CD14-positive monocyte (primary cell): ENCODE measurements at regions not wholly inside any gene's neighbourhood (a gene's known extent, or its start where the extent isn't known, plus 50 kb on each side); places are given as distances from the start of the nearest gene placed in this dataset.

ENCODE experiments used
- DNase-seq, 3 donors: peaks; one replicate each; pipeline ENCODE4 v3.0.0-alpha.2; 2011 to 2022
- H2AFZ ChIP-seq: 2 replicates; pipeline ENCODE4 v1.6.0; 2012; ENCODE audit warnings: mild to moderate bottlenecking, low read depth, low read length, inconsistent platforms; ENCODE audit not compliant: insufficient read depth, poor library complexity, severe bottlenecking
- H3K27ac ChIP-seq, 2 donors: 1 replicate in 1 of 2; 2 replicates in 1 of 2; pipeline ENCODE4 v1.5.1; 2012 to 2013; ENCODE audit warnings: low read length in 2 of 2, control low read depth in 1 of 2, inconsistent platforms in 1 of 2, low read depth in 1 of 2, mild to moderate bottlenecking in 1 of 2
- H3K27me3 ChIP-seq, 2 donors: one replicate each; pipeline versions ENCODE4 v1.6.0 to v1.6.1; 2011 to 2013; ENCODE audit warnings: low read length in 2 of 2; ENCODE audit not compliant: control insufficient read depth in 2 of 2, insufficient read depth in 2 of 2
- H3K36me3 ChIP-seq, 2 donors: replicated peaks in 1 of 2; 1 replicate in 1 of 2; 2 replicates in 1 of 2; pipeline versions ENCODE4 v1.5.1 to v1.6.1; 2012 to 2013; ENCODE audit warnings: low read length in 2 of 2, control low read depth in 1 of 2, inconsistent platforms in 1 of 2, mild to moderate bottlenecking in 1 of 2; ENCODE audit not compliant: insufficient read depth in 2 of 2, control insufficient read depth in 1 of 2
- H3K4me1 ChIP-seq, 2 donors: 1 replicate in 1 of 2; 2 replicates in 1 of 2; pipeline versions ENCODE4 v1.5.1 to v1.6.1; 2012 to 2013; ENCODE audit warnings: low read length in 2 of 2, control low read depth in 1 of 2, inconsistent platforms in 1 of 2, mild to moderate bottlenecking in 1 of 2, moderate library complexity in 1 of 2; ENCODE audit not compliant: insufficient read depth in 2 of 2, control insufficient read depth in 1 of 2
- H3K4me2 ChIP-seq: replicated peaks from 2 replicates; pipeline ENCODE3; 2012; ENCODE audit warnings: low read length, moderate library complexity, mild to moderate bottlenecking; ENCODE audit not compliant: poor library complexity, severe bottlenecking; ENCODE audit errors: extremely low read depth
- H3K4me3 ChIP-seq, 3 experiments: fragments of 200-600 bp in 1 of 3; sonication (generic) in 1 of 3; replicated peaks in 1 of 3; 1 replicate in 2 of 3; 2 replicates in 1 of 3; pipeline ENCODE4 v1.5.1; 2011 to 2013; ENCODE audit warnings: low read length in 3 of 3, mild to moderate bottlenecking in 3 of 3, control low read depth in 2 of 3, low read depth in 2 of 3, inconsistent platforms in 1 of 3, moderate library complexity in 1 of 3
- H3K79me2 ChIP-seq: 2 replicates; pipeline ENCODE4 v1.6.0; 2012; ENCODE audit warnings: mild to moderate bottlenecking, control low read depth, inconsistent platforms, low read length, moderate library complexity; ENCODE audit not compliant: insufficient read depth
- H3K9ac ChIP-seq: 2 replicates; pipeline ENCODE4 v1.6.0; 2017; ENCODE audit warnings: low read length, mild to moderate bottlenecking; ENCODE audit not compliant: insufficient read depth, poor library complexity, severe bottlenecking
- H3K9me3 ChIP-seq, 2 donors: replicated peaks in 1 of 2; 1 replicate in 1 of 2; 2 replicates in 1 of 2; pipeline versions ENCODE4 v1.5.1 to v1.6.1; 2012 to 2013; ENCODE audit warnings: low read length in 2 of 2, control low read depth in 1 of 2; ENCODE audit not compliant: control insufficient read depth in 1 of 2, insufficient read depth in 1 of 2
- H4K20me1 ChIP-seq: 2 replicates; pipeline ENCODE4 v1.6.0; 2012; ENCODE audit warnings: mild to moderate bottlenecking, low read length, control low read depth, moderate library complexity; ENCODE audit not compliant: insufficient read depth
- H3K27ac Mint-ChIP-seq, 7 donors: one replicate each; pipeline ENCODE4 v1.8.0; 2020; ENCODE audit warnings: mild to moderate bottlenecking in 7 of 7, mixed read lengths in 7 of 7, moderate library complexity in 6 of 7, inconsistent platforms in 2 of 7
- H3K27me3 Mint-ChIP-seq, 3 donors: one replicate each; pipeline ENCODE4 v1.8.0; 2021 to 2022; ENCODE audit warnings: low read depth in 3 of 3, mild to moderate bottlenecking in 3 of 3, mixed read lengths in 3 of 3, moderate library complexity in 3 of 3, inconsistent platforms in 1 of 3
- H3K36me3 Mint-ChIP-seq, 2 donors: one replicate each; pipeline ENCODE4 v1.8.0; 2020; ENCODE audit warnings: mixed read lengths in 2 of 2, inconsistent platforms in 1 of 2, mild to moderate bottlenecking in 1 of 2
- H3K4me1 Mint-ChIP-seq: one replicate; pipeline ENCODE4 v1.8.0; 2020; ENCODE audit warnings: mild to moderate bottlenecking, mixed read lengths
- H3K4me3 Mint-ChIP-seq, 2 donors: one replicate each; pipeline ENCODE4 v1.8.0; 2020; ENCODE audit warnings: mild to moderate bottlenecking in 2 of 2, mixed read lengths in 2 of 2, moderate library complexity in 1 of 2
- H3K9me3 Mint-ChIP-seq, 7 donors: one replicate each; pipeline ENCODE4 v1.8.0; 2020 to 2022; ENCODE audit warnings: mixed read lengths in 7 of 7, mild to moderate bottlenecking in 6 of 7, moderate library complexity in 6 of 7, inconsistent platforms in 2 of 7
- WGBS: methylation state at CpG from one replicate; pipeline ENCODE4 v1.1.5; 2013; ENCODE audit warnings: missing lambda C conversion rate; ENCODE audit not compliant: insufficient coverage; 5-methylcytosine and 5-hydroxymethylcytosine counted together
- intact Hi-C, 2 donors: fragments of 100-400 bp; cut with micrococcal nuclease; formaldehyde crosslinking; loops; one replicate each; pipeline versions ENCODE4 v1.15.0 to v1.15.1; 2023
- TF ChIP-seq, protein P1 (sequence below): fragments of 200-600 bp; IDR thresholded peaks from one replicate; pipeline ENCODE4 v1.8.0; 2022; ENCODE audit warnings: antibody characterized with exemption, mild to moderate bottlenecking

DNA sequence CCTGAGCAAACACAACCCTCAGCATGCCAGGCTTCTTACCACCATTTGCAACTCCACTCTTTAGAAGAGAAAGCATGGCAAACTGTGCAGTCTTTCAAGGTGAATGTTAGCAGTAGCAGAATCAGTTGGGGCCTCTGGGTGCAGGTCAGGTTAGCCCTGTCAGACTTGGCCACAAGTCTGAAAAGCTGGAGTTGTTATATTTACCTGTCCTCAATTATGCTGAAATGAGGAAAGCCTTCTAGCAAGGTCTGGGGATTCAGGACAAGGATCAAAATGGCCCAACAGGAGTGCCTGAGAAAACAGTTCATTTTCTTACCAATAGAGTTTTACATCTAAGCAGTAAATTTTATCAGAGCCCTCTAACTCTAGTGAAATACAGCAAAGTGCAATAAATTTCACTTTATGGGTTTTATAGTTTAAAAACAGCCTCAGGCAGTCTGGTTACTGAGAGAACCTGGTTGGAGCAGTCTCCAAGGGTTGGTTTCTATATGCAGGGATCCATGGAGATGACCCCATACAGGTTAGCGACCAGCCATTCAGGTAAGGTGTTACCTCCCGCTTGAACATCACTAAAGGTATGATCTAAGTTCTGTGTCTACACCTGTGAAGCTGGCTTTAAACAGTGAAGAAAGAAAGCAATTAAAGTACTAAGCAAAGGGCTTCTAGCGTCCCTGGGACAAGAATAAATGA, 212.5 kb upstream of the MPPED2 start:
- no peak overlapping the region for H3K4me3 ChIP-seq
- H3K27me3 ChIP-seq, result no peaks in the 10 kb centered on the region
- H3K27ac ChIP-seq, result no peak overlapping the region
- H3K4me1 Mint-ChIP-seq, result no peaks in the 10 kb centered on the region
- TF ChIP-seq, protein P1, sequence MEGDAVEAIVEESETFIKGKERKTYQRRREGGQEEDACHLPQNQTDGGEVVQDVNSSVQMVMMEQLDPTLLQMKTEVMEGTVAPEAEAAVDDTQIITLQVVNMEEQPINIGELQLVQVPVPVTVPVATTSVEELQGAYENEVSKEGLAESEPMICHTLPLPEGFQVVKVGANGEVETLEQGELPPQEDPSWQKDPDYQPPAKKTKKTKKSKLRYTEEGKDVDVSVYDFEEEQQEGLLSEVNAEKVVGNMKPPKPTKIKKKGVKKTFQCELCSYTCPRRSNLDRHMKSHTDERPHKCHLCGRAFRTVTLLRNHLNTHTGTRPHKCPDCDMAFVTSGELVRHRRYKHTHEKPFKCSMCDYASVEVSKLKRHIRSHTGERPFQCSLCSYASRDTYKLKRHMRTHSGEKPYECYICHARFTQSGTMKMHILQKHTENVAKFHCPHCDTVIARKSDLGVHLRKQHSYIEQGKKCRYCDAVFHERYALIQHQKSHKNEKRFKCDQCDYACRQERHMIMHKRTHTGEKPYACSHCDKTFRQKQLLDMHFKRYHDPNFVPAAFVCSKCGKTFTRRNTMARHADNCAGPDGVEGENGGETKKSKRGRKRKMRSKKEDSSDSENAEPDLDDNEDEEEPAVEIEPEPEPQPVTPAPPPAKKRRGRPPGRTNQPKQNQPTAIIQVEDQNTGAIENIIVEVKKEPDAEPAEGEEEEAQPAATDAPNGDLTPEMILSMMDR, result no peak
- DNase-seq, result no peak
- H4K20me1 ChIP-seq, result no peaks in the 10 kb centered on the region
- H3K36me3 ChIP-seq, result no peaks in the 10 kb centered on the region
- H3K79me2 ChIP-seq, result no peaks in the 10 kb centered on the region
- peaks cover 0 to 10% (median 0%) of the 10 kb centered on the region in 7 donors for H3K9me3 Mint-ChIP-seq
- H3K9me3 ChIP-seq, result no peaks in the 10 kb centered on the region
- no peaks in the 10 kb centered on the region for H3K27me3 Mint-ChIP-seq
- intact Hi-C loops, result no loop called here
- no peaks in the 10 kb centered on the region for H3K36me3 Mint-ChIP-seq
- H3K9ac ChIP-seq, result no peak overlapping the region
- no peak overlapping the region for H3K27ac Mint-ChIP-seq
- no peak overlapping the region for H3K4me2 ChIP-seq
- H3K4me3 Mint-ChIP-seq, result no peak overlapping the region
- H2AFZ ChIP-seq, result no peak overlapping the region
- H3K4me1 ChIP-seq, result no peaks in the 10 kb centered on the region
- WGBS, result 70% methylated on average over 2 of the region's 3 CpGs

DNA sequence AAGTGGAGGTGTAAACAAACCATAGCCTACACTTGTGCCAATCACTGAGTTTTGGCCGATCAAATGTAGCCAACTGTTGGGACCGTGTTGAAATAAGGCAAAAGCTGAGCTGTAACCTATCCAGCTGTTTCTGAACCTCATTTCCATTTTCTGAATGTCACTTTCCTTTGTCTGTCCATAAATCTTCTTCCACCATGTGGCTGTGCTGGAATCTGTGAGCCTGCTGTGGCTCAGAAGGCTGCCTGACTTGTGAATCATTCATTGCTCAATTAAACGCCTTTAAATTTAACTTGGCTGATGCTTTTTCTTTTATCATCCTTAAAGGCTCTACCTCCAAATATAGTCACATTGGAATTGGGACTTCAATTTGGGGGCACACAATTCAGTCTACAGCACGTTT, 203.1 kb upstream of the MPPED2 start:
- H3K27ac ChIP-seq, result no peak overlapping the region
- H3K9me3 Mint-ChIP-seq, result peaks cover 0 to 23% (median 8%) of the 10 kb centered on the region in 7 donors
- no peaks in the 10 kb centered on the region for H3K4me1 ChIP-seq
- no peak overlapping the region for H3K4me2 ChIP-seq
- no peaks in the 10 kb centered on the region for H3K36me3 Mint-ChIP-seq
- WGBS, result 88% methylated on average over 1 of the region's 4 CpGs
- no peaks in the 10 kb centered on the region for H3K79me2 ChIP-seq
- no peak overlapping the region for H3K4me3 ChIP-seq
- H3K27me3 Mint-ChIP-seq, result peaks cover 0 to 2% (median 0%) of the 10 kb centered on the region in 3 donors
- H3K4me1 Mint-ChIP-seq, result no peaks in the 10 kb centered on the region
- no peak overlapping the region for H3K27ac Mint-ChIP-seq
- peaks cover 6 to 8% of the 10 kb centered on the region in 2 donors for H3K9me3 ChIP-seq
- no peaks in the 10 kb centered on the region for H3K27me3 ChIP-seq
- TF ChIP-seq, protein P1, result no peak
- intact Hi-C loops, result no loop called here
- no peak overlapping the region for H2AFZ ChIP-seq
- no peak for DNase-seq
- H3K36me3 ChIP-seq, result no peaks in the 10 kb centered on the region
- H4K20me1 ChIP-seq, result no peaks in the 10 kb centered on the region
- H3K9ac ChIP-seq, result no peak overlapping the region
- no peak overlapping the region for H3K4me3 Mint-ChIP-seq
